Muscle of back (tissue), 3 donors: ENCODE measurements at regions not wholly inside any gene's neighbourhood (a gene's known extent, or its start where the extent isn't known, plus 50 kb on each side); places are given as distances from the start of the nearest gene placed in this dataset.
"Not testable (repeated sequence)": the region's sequence is repeated elsewhere in the genome, so short reads cannot be mapped to it uniquely, and the experiment has no call there.

Source experiments
- DNase-seq, 3 donors: peaks; one replicate each; pipeline versions ENCODE4 v3.0.0 to v3.0.0-alpha.2; 2013

- no peak for DNase-seq
Observed at GRCh38 chr11:41713030-41713429, 253.6 kb upstream of the LRRC4C start.

- DNase-seq: no peak
Observed at GRCh38 chr11:41714101-41714500, 254.6 kb upstream of the LRRC4C start.

GRCh38 chr11:41716862-41717261 lies 257.4 kb upstream of the LRRC4C start:
- DNase-seq: no peak

GRCh38 chr11:41720761-41721160 lies 261.3 kb upstream of the LRRC4C start:
- no peak for DNase-seq

- not testable (repeated sequence) for DNase-seq
Observed at GRCh38 chr11:41728161-41728560, 268.7 kb upstream of the LRRC4C start.

GRCh38 chr11:41775296-41775695 lies 315.8 kb upstream of the LRRC4C start:
- peak; percentile 5 to 54 (median 10) for DNase-seq

- no peak for DNase-seq
Observed at GRCh38 chr11:41779401-41779960, 320.0 kb upstream of the LRRC4C start.

- no peak for DNase-seq
Observed at GRCh38 chr11:41781441-41781840, 322.0 kb upstream of the LRRC4C start.

GRCh38 chr11:41784513-41785335 lies 325.3 kb upstream of the LRRC4C start:
- no peak for DNase-seq

GRCh38 chr11:41786087-41786486 lies 326.6 kb upstream of the LRRC4C start:
- no peak for DNase-seq

GRCh38 chr11:41788177-41788576 lies 328.7 kb upstream of the LRRC4C start:
- no peak for DNase-seq

GRCh38 chr11:41789376-41789775 lies 329.9 kb upstream of the LRRC4C start:
- no peak for DNase-seq

GRCh38 chr11:41795004-41795403 lies 335.6 kb upstream of the LRRC4C start:
- no peak for DNase-seq

GRCh38 chr11:41799754-41800153 lies 340.3 kb upstream of the LRRC4C start:
- no peak for DNase-seq

GRCh38 chr11:41803895-41804294 lies 344.4 kb upstream of the LRRC4C start:
- no peak for DNase-seq

- DNase-seq: peak in 1 of 3 donors; percentile 32
Observed at GRCh38 chr11:41816396-41816795, 356.9 kb upstream of the LRRC4C start.

GRCh38 chr11:41824287-41824686 lies 364.8 kb upstream of the LRRC4C start:
- not testable (repeated sequence) for DNase-seq

- DNase-seq: no peak
Observed at GRCh38 chr11:41826085-41826484, 366.6 kb upstream of the LRRC4C start.

GRCh38 chr11:41836431-41836830 lies 377.0 kb upstream of the LRRC4C start:
- DNase-seq: peak in 2 of 3 donors; percentile 35 to 43

GRCh38 chr11:41842673-41843072 lies 383.2 kb upstream of the LRRC4C start:
- DNase-seq: no peak

- no peak for DNase-seq
Observed at GRCh38 chr11:41845066-41845465, 385.6 kb upstream of the LRRC4C start.

GRCh38 chr11:41848349-41848748 lies 388.9 kb upstream of the LRRC4C start:
- no peak for DNase-seq

- no peak for DNase-seq
Observed at GRCh38 chr11:41849250-41849649, 389.8 kb upstream of the LRRC4C start.

- DNase-seq: no peak
Observed at GRCh38 chr11:41851743-41852142, 392.3 kb upstream of the LRRC4C start.
